ENCODE measurements at regions not wholly inside any gene's neighbourhood (a gene's known extent, or its start where the extent isn't known, plus 50 kb on each side); places are given as distances from the start of the nearest gene placed in this dataset.

- no peak for DNase-seq
Measured at GRCh38 chr10:123415523-123415922, 250.6 kb upstream of the GPR26 start.

- no peak for DNase-seq
Measured at GRCh38 chr10:123417414-123417813, 248.7 kb upstream of the GPR26 start.

- DNase-seq = no peak
Measured at GRCh38 chr10:123421461-123421860, 244.7 kb upstream of the GPR26 start.

- no peak for DNase-seq
Measured at GRCh38 chr10:123422261-123422660, 243.9 kb upstream of the GPR26 start.

GRCh38 chr10:123424537-123424936, 241.6 kb upstream of the GPR26 start:
- DNase-seq = no peak

- no peak for DNase-seq
Measured at GRCh38 chr10:123425680-123426079, 240.5 kb upstream of the GPR26 start.

GRCh38 chr10:123427165-123427786, 238.9 kb upstream of the GPR26 start:
- DNase-seq = no peak

- DNase-seq = no peak
Measured at GRCh38 chr10:123428391-123428790, 237.8 kb upstream of the GPR26 start.

- no peak for DNase-seq
Measured at GRCh38 chr10:123429706-123430221, 236.4 kb upstream of the GPR26 start.

GRCh38 chr10:123433539-123433938, 232.6 kb upstream of the GPR26 start:
- no peak for DNase-seq

GRCh38 chr10:123434435-123435039, 231.6 kb upstream of the GPR26 start:
- DNase-seq = no peak

- DNase-seq = no peak
Measured at GRCh38 chr10:123442901-123443300, 223.3 kb upstream of the GPR26 start.

- DNase-seq = no peak
Measured at GRCh38 chr10:123443924-123444323, 222.2 kb upstream of the GPR26 start.

GRCh38 chr10:123445261-123445775, 220.8 kb upstream of the GPR26 start:
- no peak for DNase-seq

GRCh38 chr10:123446449-123447156, 219.6 kb upstream of the GPR26 start:
- DNase-seq = no peak

- DNase-seq = no peak
Measured at GRCh38 chr10:123449234-123449962, 216.8 kb upstream of the GPR26 start.

- no peak for DNase-seq
Measured at GRCh38 chr10:123450956-123451605, 215.1 kb upstream of the GPR26 start.

GRCh38 chr10:123451618-123452245, 214.4 kb upstream of the GPR26 start:
- DNase-seq = no peak

- DNase-seq = no peak
Measured at GRCh38 chr10:123454987-123455386, 211.2 kb upstream of the GPR26 start.

GRCh38 chr10:123455861-123456260, 210.3 kb upstream of the GPR26 start:
- no peak for DNase-seq

GRCh38 chr10:123458933-123459332, 207.2 kb upstream of the GPR26 start:
- no peak for DNase-seq
